Breast epithelium (tissue), 3 donors: ENCODE measurements at regions not wholly inside any gene's neighbourhood (a gene's known extent, or its start where the extent isn't known, plus 50 kb on each side); places are given as distances from the start of the nearest gene placed in this dataset.

Source experiments
- POLR2A ChIP-seq: fragments of 450-650 bp; IDR thresholded peaks from one replicate; pipeline ENCODE4 v1.6.1; 2016; ENCODE audit warnings: antibody characterized with exemption, mild to moderate bottlenecking, moderate library complexity
- POLR2AphosphoS5 ChIP-seq, 3 donors: sonication (generic); formaldehyde crosslinking; IDR thresholded peaks; one replicate each; pipeline ENCODE4 v1.6.1; 2017; ENCODE audit warnings: antibody characterized with exemption in 3 of 3
- TF ChIP-seq, protein P1 (sequence below), 3 donors: fragments of 450-650 bp; IDR thresholded peaks; one replicate each; pipeline ENCODE4 v1.5.1; 2016 to 2017; ENCODE audit warnings: antibody characterized with exemption in 3 of 3, mild to moderate bottlenecking in 3 of 3, moderate library complexity in 3 of 3

DNA sequence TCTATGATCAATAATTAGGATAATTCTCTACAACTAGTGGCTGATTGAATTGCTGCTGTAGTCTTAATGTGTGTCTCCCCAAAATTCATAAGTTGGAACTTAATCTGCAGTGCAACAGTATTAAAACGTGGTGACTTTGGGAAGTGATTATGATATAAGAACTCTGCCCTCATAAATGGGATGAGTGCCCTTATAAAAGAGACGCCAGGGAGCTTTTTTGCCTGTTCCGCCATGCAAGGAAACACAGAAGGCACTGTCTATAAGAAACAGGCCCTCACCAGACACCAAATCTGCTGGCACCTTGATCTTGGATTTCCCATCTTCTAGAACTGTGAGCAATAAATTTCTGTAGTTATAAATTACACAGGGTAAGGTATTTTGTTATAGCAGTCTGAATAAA is 161.0 kb downstream of the ALX1 start:
- TF ChIP-seq, protein P1, sequence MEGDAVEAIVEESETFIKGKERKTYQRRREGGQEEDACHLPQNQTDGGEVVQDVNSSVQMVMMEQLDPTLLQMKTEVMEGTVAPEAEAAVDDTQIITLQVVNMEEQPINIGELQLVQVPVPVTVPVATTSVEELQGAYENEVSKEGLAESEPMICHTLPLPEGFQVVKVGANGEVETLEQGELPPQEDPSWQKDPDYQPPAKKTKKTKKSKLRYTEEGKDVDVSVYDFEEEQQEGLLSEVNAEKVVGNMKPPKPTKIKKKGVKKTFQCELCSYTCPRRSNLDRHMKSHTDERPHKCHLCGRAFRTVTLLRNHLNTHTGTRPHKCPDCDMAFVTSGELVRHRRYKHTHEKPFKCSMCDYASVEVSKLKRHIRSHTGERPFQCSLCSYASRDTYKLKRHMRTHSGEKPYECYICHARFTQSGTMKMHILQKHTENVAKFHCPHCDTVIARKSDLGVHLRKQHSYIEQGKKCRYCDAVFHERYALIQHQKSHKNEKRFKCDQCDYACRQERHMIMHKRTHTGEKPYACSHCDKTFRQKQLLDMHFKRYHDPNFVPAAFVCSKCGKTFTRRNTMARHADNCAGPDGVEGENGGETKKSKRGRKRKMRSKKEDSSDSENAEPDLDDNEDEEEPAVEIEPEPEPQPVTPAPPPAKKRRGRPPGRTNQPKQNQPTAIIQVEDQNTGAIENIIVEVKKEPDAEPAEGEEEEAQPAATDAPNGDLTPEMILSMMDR (IDR thresholded peaks at IDR 0.05), result no peak
- TF ChIP-seq POLR2AphosphoS5 (IDR thresholded peaks at IDR 0.05), result no peak
- no peak for TF ChIP-seq POLR2A
